ENCODE measurements at regions not wholly inside any gene's neighbourhood (a gene's known extent, or its start where the extent isn't known, plus 50 kb on each side); places are given as distances from the start of the nearest gene placed in this dataset.

- TF ChIP-seq POLR2A (IDR thresholded peaks at IDR 0.05; ENCODE audit: low read depth, low read length), result no peak
- TF ChIP-seq POU2F2 (IDR thresholded peaks at IDR 0.05; ENCODE audit: low read depth, low read length), result no peak
- no peak for TF ChIP-seq POLR2AphosphoS5 (IDR thresholded peaks at IDR 0.05; ENCODE audit: low read depth, low read length)
Observed at GRCh38 chr1:184221087-184221486, 165.7 kb upstream of the C1orf21 start.

Measured in GM12891 (cell line).